Astrocyte (in vitro differentiated cells and primary cell): ENCODE measurements at regions not wholly inside any gene's neighbourhood (a gene's known extent, or its start where the extent isn't known, plus 50 kb on each side); places are given as distances from the start of the nearest gene placed in this dataset.

Experiments used
- DNase-seq: peaks from one replicate; pipeline ENCODE4 v3.0.0-alpha.2; 2010; ENCODE audit warnings: low read depth
- FAIRE-seq: peaks from 2 replicates; lab custom pipeline; 2011; peaks lifted over from hg19 to GRCh38; lab: Jason Lieb, UNC
- H2AFZ ChIP-seq: 2 replicates; pipeline ENCODE4 v1.6.0; 2012; ENCODE audit warnings: low read depth, low read length, inconsistent platforms
- H3K27ac ChIP-seq: 2 replicates; pipeline ENCODE4 v1.5.1; 2011; ENCODE audit warnings: low read depth, low read length, inconsistent platforms
- H3K27me3 ChIP-seq: 2 replicates; pipeline ENCODE4 v1.6.0; 2011; ENCODE audit warnings: low read length, inconsistent platforms; ENCODE audit not compliant: insufficient read depth
- H3K36me3 ChIP-seq: 2 replicates; pipeline ENCODE4 v1.5.1; 2011; ENCODE audit warnings: low read length, inconsistent platforms; ENCODE audit not compliant: insufficient read depth
- H3K4me1 ChIP-seq: 2 replicates; pipeline ENCODE4 v1.5.1; 2011; ENCODE audit warnings: low read length, inconsistent platforms; ENCODE audit not compliant: insufficient read depth
- H3K4me2 ChIP-seq: 2 replicates; pipeline ENCODE4 v1.6.0; 2012; ENCODE audit warnings: low read length, inconsistent platforms
- H3K4me3 ChIP-seq: 2 replicates; pipeline ENCODE4 v1.5.1; 2011; ENCODE audit warnings: low read depth, mild to moderate bottlenecking, low read length, inconsistent platforms; ENCODE audit not compliant: insufficient read depth
- H3K79me2 ChIP-seq: 2 replicates; pipeline ENCODE4 v1.6.0; 2012; ENCODE audit warnings: mild to moderate bottlenecking, low read length, inconsistent platforms; ENCODE audit not compliant: insufficient read depth
- H3K9ac ChIP-seq: 2 replicates; pipeline ENCODE4 v1.6.0; 2012; ENCODE audit warnings: mild to moderate bottlenecking, low read length, inconsistent platforms
- H3K9me3 ChIP-seq: 2 replicates; pipeline ENCODE4 v1.5.1; 2012; ENCODE audit warnings: low read depth, mild to moderate bottlenecking, low read length, inconsistent platforms; ENCODE audit not compliant: insufficient read depth
- H4K20me1 ChIP-seq: 2 replicates; pipeline ENCODE4 v1.6.0; 2012; ENCODE audit warnings: low read length, inconsistent platforms; ENCODE audit not compliant: insufficient read depth
- H3K27ac Mint-ChIP-seq: one replicate; pipeline ENCODE4 v1.8.0; 2021; ENCODE audit warnings: mild to moderate bottlenecking, mixed read lengths; ENCODE audit not compliant: unreplicated experiment
- H3K27me3 Mint-ChIP-seq: one replicate; pipeline ENCODE4 v1.8.0; 2021; ENCODE audit warnings: low read depth, mixed read lengths; ENCODE audit not compliant: unreplicated experiment
- H3K36me3 Mint-ChIP-seq: one replicate; pipeline ENCODE4 v1.8.0; 2021; ENCODE audit warnings: low read depth, mixed read lengths; ENCODE audit not compliant: unreplicated experiment
- H3K4me1 Mint-ChIP-seq: one replicate; pipeline ENCODE4 v1.8.0; 2021; ENCODE audit warnings: low read depth, mixed read lengths; ENCODE audit not compliant: unreplicated experiment
- H3K4me3 Mint-ChIP-seq: one replicate; pipeline ENCODE4 v1.8.0; 2021; ENCODE audit warnings: mild to moderate bottlenecking, moderate library complexity, mixed read lengths; ENCODE audit not compliant: unreplicated experiment
- H3K9me3 Mint-ChIP-seq: one replicate; pipeline ENCODE4 v1.8.0; 2021; ENCODE audit warnings: mild to moderate bottlenecking, mixed read lengths; ENCODE audit not compliant: unreplicated experiment
- CTCF ChIP-seq: IDR thresholded peaks from 2 replicates; pipeline ENCODE4 v1.5.1; 2011; ENCODE audit warnings: low read depth, mild to moderate bottlenecking, inconsistent platforms, low read length, moderate library complexity; ENCODE audit not compliant: insufficient read depth
- EZH2 ChIP-seq: IDR thresholded peaks from 2 replicates; pipeline ENCODE4 v1.6.1; 2012; ENCODE audit warnings: mild to moderate bottlenecking, low read length, inconsistent platforms; ENCODE audit not compliant: insufficient read depth

DNA sequence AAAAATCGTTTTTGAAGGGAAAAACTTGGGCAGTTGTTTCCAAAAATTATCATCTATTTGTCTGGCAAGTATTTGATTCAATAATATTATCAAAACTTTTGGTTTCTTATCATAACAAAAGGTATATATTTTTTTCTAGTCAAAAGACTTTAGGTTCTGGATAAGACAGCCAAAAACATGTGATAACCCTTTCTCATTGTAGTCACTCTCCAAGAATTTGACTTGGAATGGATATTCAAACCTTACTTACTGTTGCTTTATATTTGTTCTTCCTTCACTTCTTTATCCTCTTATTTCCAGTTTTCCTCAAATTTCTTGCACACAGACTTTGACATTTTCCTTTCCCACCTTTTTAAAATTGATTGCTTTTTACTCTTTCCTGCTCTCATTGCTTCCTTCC, 140.9 kb upstream of the FAM3C start:
- no peaks in the 10 kb centered on the region for H3K27me3 ChIP-seq
- no peaks in the 10 kb centered on the region for H3K36me3 ChIP-seq
- no peak overlapping the region for H3K4me3 ChIP-seq
- Mint-ChIP-seq H3K4me1 (peaks cover 5% of the 10 kb centered on the region), H3K36me3 (no peaks in the 10 kb centered on the region), H3K4me3 (no peak overlapping the region), H3K27ac (no peak overlapping the region), H3K9me3 (peaks cover 2% of the 10 kb centered on the region), H3K27me3 (no peaks in the 10 kb centered on the region)
- DNase-seq (no peak), FAIRE-seq (no peak)
- H3K9ac ChIP-seq = no peak overlapping the region
- no peak overlapping the region for H2AFZ ChIP-seq
- no peak overlapping the region for H3K4me2 ChIP-seq
- H3K27ac ChIP-seq = no peak overlapping the region
- H3K4me1 ChIP-seq = no peaks in the 10 kb centered on the region
- TF ChIP-seq CTCF (no peak), EZH2 (no peak)
- no peaks in the 10 kb centered on the region for H3K79me2 ChIP-seq
- no peaks in the 10 kb centered on the region for H3K9me3 ChIP-seq
- H4K20me1 ChIP-seq = no peaks in the 10 kb centered on the region

DNA sequence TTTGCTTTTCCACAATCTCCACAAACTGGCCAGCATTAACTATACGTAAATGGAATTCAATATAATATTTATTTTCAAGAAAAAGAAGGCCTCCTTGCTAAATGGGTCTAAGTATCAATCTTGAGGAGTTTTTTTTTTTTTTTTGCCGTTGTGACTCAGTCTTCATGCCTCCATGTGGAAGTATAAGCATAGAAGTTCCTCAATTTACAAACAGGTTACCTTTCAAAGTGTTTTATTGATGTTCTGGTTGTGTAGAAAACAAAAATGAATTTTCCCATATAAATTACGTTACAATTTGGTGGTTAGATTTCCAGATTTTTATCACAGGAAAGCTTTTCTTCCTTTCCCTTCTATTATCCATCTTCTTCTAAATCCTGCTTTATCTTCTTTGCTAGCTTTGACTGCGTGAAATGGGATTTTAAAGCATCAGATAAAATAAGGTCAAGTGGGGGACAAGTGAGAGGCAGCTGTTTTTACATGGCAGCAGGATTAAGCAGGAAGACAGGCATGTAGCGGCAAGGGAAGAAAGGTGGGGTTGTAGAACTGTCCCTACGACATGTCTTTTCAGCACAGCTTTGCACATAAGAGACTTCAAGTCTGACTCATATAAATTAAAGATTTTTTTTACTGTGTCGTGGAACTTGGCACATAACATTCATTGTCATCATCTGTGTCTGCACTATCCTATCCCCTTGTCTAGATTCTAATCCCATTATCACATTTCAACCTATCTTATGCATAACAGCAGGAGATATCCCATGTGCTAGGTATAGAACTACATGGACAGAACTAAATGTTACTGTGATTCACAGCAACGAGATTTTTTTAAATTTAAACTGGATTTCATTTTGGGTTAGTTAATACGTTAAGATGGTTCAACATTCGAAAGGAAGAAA, 135.3 kb upstream of the FAM3C start:
- Mint-ChIP-seq H3K9me3 (no peaks in the 10 kb centered on the region), H3K4me1 (peaks cover 34% of the 10 kb centered on the region), H3K27ac (peak overlapping the region; percentile 94), H3K4me3 (peak overlapping the region; percentile 63), H3K27me3 (no peaks in the 10 kb centered on the region), H3K36me3 (no peaks in the 10 kb centered on the region)
- H3K27me3 ChIP-seq = peaks cover 5% of the 10 kb centered on the region
- peak overlapping the region; percentile 77 for H3K4me2 ChIP-seq
- FAIRE-seq (peak; percentile 64), DNase-seq (peak; percentile 72)
- H3K4me3 ChIP-seq = no peak overlapping the region
- no peak overlapping the region for H3K9ac ChIP-seq
- peaks cover 16% of the 10 kb centered on the region for H3K4me1 ChIP-seq
- H3K79me2 ChIP-seq = no peaks in the 10 kb centered on the region
- H3K9me3 ChIP-seq = no peaks in the 10 kb centered on the region
- no peaks in the 10 kb centered on the region for H4K20me1 ChIP-seq
- no peak overlapping the region for H2AFZ ChIP-seq
- no peaks in the 10 kb centered on the region for H3K36me3 ChIP-seq
- H3K27ac ChIP-seq = no peak overlapping the region
- no peak for TF ChIP-seq CTCF
- TF ChIP-seq EZH2 = no peak
